Right lobe of liver (tissue), 4 donors: ENCODE measurements at regions not wholly inside any gene's neighbourhood (a gene's known extent, or its start where the extent isn't known, plus 50 kb on each side); places are given as distances from the start of the nearest gene placed in this dataset.

Experiments
- POLR2A ChIP-seq: fragments of 450-650 bp; IDR thresholded peaks from one replicate; pipeline ENCODE4 v1.6.1; 2017; ENCODE audit warnings: antibody characterized with exemption, mild to moderate bottlenecking
- TF ChIP-seq, protein P1 (sequence below), 4 donors: fragments of 200-600 bp in 3 of 4; fragments of 450-650 bp in 1 of 4; IDR thresholded peaks; one replicate each; pipeline versions ENCODE4 v1.5.1 to v1.8.0; 2016 to 2022; ENCODE audit warnings: antibody characterized with exemption in 4 of 4, mild to moderate bottlenecking in 2 of 4
- donor health status: DM: no; HTN: no; CAD: no.
- donor health status: DM: no; HTN: no; CAD: no.
- donor health status: DM: no; HTN: yes; CAD: no.

- TF ChIP-seq, protein P1, sequence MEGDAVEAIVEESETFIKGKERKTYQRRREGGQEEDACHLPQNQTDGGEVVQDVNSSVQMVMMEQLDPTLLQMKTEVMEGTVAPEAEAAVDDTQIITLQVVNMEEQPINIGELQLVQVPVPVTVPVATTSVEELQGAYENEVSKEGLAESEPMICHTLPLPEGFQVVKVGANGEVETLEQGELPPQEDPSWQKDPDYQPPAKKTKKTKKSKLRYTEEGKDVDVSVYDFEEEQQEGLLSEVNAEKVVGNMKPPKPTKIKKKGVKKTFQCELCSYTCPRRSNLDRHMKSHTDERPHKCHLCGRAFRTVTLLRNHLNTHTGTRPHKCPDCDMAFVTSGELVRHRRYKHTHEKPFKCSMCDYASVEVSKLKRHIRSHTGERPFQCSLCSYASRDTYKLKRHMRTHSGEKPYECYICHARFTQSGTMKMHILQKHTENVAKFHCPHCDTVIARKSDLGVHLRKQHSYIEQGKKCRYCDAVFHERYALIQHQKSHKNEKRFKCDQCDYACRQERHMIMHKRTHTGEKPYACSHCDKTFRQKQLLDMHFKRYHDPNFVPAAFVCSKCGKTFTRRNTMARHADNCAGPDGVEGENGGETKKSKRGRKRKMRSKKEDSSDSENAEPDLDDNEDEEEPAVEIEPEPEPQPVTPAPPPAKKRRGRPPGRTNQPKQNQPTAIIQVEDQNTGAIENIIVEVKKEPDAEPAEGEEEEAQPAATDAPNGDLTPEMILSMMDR (IDR thresholded peaks at IDR 0.05): no peak
- no peak for TF ChIP-seq POLR2A
These were observed 87.6 kb upstream of the IL6 start for GRCh38 chr7:22639396-22639795.
